MCF 10A (cell line): ENCODE measurements at regions not wholly inside any gene's neighbourhood (a gene's known extent, or its start where the extent isn't known, plus 50 kb on each side); places are given as distances from the start of the nearest gene placed in this dataset.

Experiments
- BruUV-seq: library from RNA; stranded (reverse); fragments of 400-500 nt; replicated peaks from 2 replicates; lab custom pipeline; 2021; lab: Mats Ljungman, UMichigan
- CTCF ChIA-PET: fragments of 300-600 bp; sonication (Branson Sonifier 250); formaldehyde crosslinking; extraction: SDS; loops from one replicate; lab custom pipeline; 2021; ENCODE audit warnings: antibody characterized with exemption, inconsistent platforms; lab: Yijun Ruan, JAX
- POLR2A ChIA-PET: fragments of 300-600, 350-650 bp; sonication (Branson Sonifier 250); formaldehyde crosslinking; extraction: SDS; loops from one replicate; lab custom pipeline; 2020; ENCODE audit warnings: antibody characterized with exemption, inconsistent platforms; lab: Yijun Ruan, JAX
- DNase-seq: peaks from one replicate; pipeline ENCODE4 v3.0.0-alpha.2; 2018; ENCODE audit not compliant: unreplicated experiment
- H3K27ac Mint-ChIP-seq: one replicate; pipeline ENCODE4 v1.8.0; 2022; ENCODE audit warnings: mild to moderate bottlenecking, low read depth, mixed read lengths; ENCODE audit not compliant: unreplicated experiment
- H3K27me3 Mint-ChIP-seq: one replicate; pipeline ENCODE4 v1.8.0; 2022; ENCODE audit warnings: mixed read lengths; ENCODE audit not compliant: insufficient read depth, unreplicated experiment
- H3K36me3 Mint-ChIP-seq: one replicate; pipeline ENCODE4 v1.8.0; 2022; ENCODE audit warnings: mild to moderate bottlenecking, moderate library complexity, mixed read lengths; ENCODE audit not compliant: insufficient read depth, unreplicated experiment
- H3K4me1 Mint-ChIP-seq: one replicate; pipeline ENCODE4 v1.8.0; 2022; ENCODE audit warnings: mixed read lengths; ENCODE audit not compliant: insufficient read depth, unreplicated experiment
- H3K4me3 Mint-ChIP-seq: one replicate; pipeline ENCODE4 v1.8.0; 2022; ENCODE audit warnings: mild to moderate bottlenecking, moderate library complexity, mixed read lengths; ENCODE audit not compliant: unreplicated experiment
- H3K9me3 Mint-ChIP-seq: one replicate; pipeline ENCODE4 v1.8.0; 2022; ENCODE audit warnings: mixed read lengths; ENCODE audit not compliant: unreplicated experiment
- CTCF ChIP-seq: fragments of 200-600 bp; IDR thresholded peaks from one replicate; pipeline ENCODE4 v1.8.0; 2022; ENCODE audit warnings: antibody characterized with exemption, mild to moderate bottlenecking; ENCODE audit not compliant: unreplicated experiment
- intact Hi-C: fragments of 100-400 bp; cut with micrococcal nuclease; formaldehyde crosslinking; loops from 2 replicates; pipeline ENCODE4 v1.14.1; 2022

- peaks cover 72% of the 10 kb centered on the region for H3K27me3 Mint-ChIP-seq
Measured at GRCh38 chr11:45362636-45363035, 76.5 kb upstream of the SYT13 start.

DNA sequence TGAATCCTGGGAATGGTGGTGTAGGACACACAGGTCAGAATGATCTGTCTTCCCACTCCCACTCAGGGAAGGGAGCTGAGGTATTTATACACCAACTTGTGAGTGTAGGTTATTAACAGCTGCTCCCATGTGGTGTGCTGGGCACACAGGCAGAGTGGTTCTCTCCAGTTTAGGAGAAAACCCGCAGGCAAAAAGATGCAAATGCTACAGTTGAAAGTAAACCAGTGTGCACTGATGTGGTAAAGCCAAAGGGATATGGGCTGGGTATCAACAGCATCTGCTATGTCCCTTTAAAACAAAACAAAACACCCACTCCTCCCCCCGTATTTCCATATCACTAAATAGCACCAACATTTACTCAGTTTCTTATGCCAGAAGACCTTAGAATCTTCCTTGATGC, 75.4 kb upstream of the SYT13 start:
- Mint-ChIP-seq H3K27me3 (peaks cover 78% of the 10 kb centered on the region), H3K4me3 (no peak overlapping the region), H3K36me3 (no peaks in the 10 kb centered on the region), H3K27ac (no peak overlapping the region), H3K9me3 (no peaks in the 10 kb centered on the region), H3K4me1 (no peaks in the 10 kb centered on the region)
- no TSS peak for BruUV-seq
- CTCF ChIA-PET = interaction anchor here (0.7 to 1.8 kb wide), 2 partner anchors 9 to 26 kb away, joined by 3 to 10 read pairs; no protein-coding TSS in a partner anchor
- TF ChIP-seq CTCF = no peak
- DNase-seq = no peak
- intact Hi-C loops = no loop called here
- POLR2A ChIA-PET = no interaction called here

More at GRCh38 chr11:45362636-45363035, 76.5 kb upstream of the SYT13 start:
- no peak for TF ChIP-seq CTCF
- Mint-ChIP-seq H3K4me3 (no peak overlapping the region), H3K9me3 (no peaks in the 10 kb centered on the region), H3K4me1 (no peaks in the 10 kb centered on the region), H3K36me3 (no peaks in the 10 kb centered on the region), H3K27ac (no peak overlapping the region)
- intact Hi-C loops = no loop called here
- DNase-seq = no peak
- CTCF ChIA-PET = interaction anchor here (1.8 kb wide), 1 partner anchor 8 kb away, joined by 10 read pairs; no protein-coding TSS in a partner anchor
- BruUV-seq = no TSS peak
- POLR2A ChIA-PET = no interaction called here

- ChIA-PET CTCF (no interaction called here), POLR2A (no interaction called here)
- intact Hi-C loops = no loop called here
- no peak overlapping the region for H3K4me3 Mint-ChIP-seq
- H3K9me3 Mint-ChIP-seq = no peaks in the 10 kb centered on the region
- H3K36me3 Mint-ChIP-seq = peaks cover 5% of the 10 kb centered on the region
- H3K4me1 Mint-ChIP-seq = no peaks in the 10 kb centered on the region
- peaks cover 76% of the 10 kb centered on the region for H3K27me3 Mint-ChIP-seq
- no peak for DNase-seq
- BruUV-seq = no TSS peak
- no peak overlapping the region for H3K27ac Mint-ChIP-seq
- TF ChIP-seq CTCF = no peak
Measured at GRCh38 chr11:45355706-45356041, 69.5 kb upstream of the SYT13 start.

GRCh38 chr11:45354976-45355705, 69.0 kb upstream of the SYT13 start:
- no peak for TF ChIP-seq CTCF
- no peaks in the 10 kb centered on the region for H3K9me3 Mint-ChIP-seq
- no peak for DNase-seq
- intact Hi-C loops = no loop called here
- H3K4me1 Mint-ChIP-seq = no peaks in the 10 kb centered on the region
- H3K36me3 Mint-ChIP-seq = peaks cover 5% of the 10 kb centered on the region
- no TSS peak for BruUV-seq
- POLR2A ChIA-PET = no interaction called here
- CTCF ChIA-PET = no interaction called here
- no peak overlapping the region for H3K27ac Mint-ChIP-seq
- no peak overlapping the region for H3K4me3 Mint-ChIP-seq
- H3K27me3 Mint-ChIP-seq = peaks cover 78% of the 10 kb centered on the region
